NB4 (cell line): ENCODE measurements at regions not wholly inside any gene's neighbourhood (a gene's known extent, or its start where the extent isn't known, plus 50 kb on each side); places are given as distances from the start of the nearest gene placed in this dataset.

ENCODE experiments used
- CTCF ChIP-seq: IDR thresholded peaks from one replicate; pipeline ENCODE4 v1.5.1; 2012; ENCODE audit warnings: low read depth, low read length
- MYC ChIP-seq: IDR thresholded peaks from 2 replicates; pipeline ENCODE4 v1.6.1; 2011; ENCODE audit warnings: low read depth, low read length
- POLR2A ChIP-seq: IDR thresholded peaks from 2 replicates; pipeline ENCODE4 v1.6.1; 2011; ENCODE audit warnings: mild to moderate bottlenecking; ENCODE audit not compliant: insufficient read length; ENCODE audit errors: extremely low read depth

GRCh38 chr16:17989255-17989654 lies 347.3 kb downstream of the NPIPA8 start:
- no peak for TF ChIP-seq POLR2A
- no peak for TF ChIP-seq CTCF
- no peak for TF ChIP-seq MYC
